ENCODE measurements at regions not wholly inside any gene's neighbourhood (a gene's known extent, or its start where the extent isn't known, plus 50 kb on each side); places are given as distances from the start of the nearest gene placed in this dataset.
"Not testable (repeated sequence)": the region's sequence is repeated elsewhere in the genome, so short reads cannot be mapped to it uniquely, and the experiment has no call there.

GRCh38 chr2:161480123-161480522 lies 64.0 kb downstream of the TBR1 start:
- no peak for DNase-seq
- H3K27ac Mint-ChIP-seq: no peak overlapping the region
- H3K9me3 Mint-ChIP-seq: peaks cover 12 to 14% of the 10 kb centered on the region in 2 donors
- no peak overlapping the region for H3K4me3 Mint-ChIP-seq
- peaks cover 5% of the 10 kb centered on the region for H3K27me3 Mint-ChIP-seq (ENCODE audit: low read depth)
- peaks cover 10 to 11% of the 10 kb centered on the region in 2 donors for H3K36me3 Mint-ChIP-seq (ENCODE audit: insufficient read depth in 2 of 2)
- no peaks in the 10 kb centered on the region for H3K4me1 Mint-ChIP-seq (ENCODE audit: low read depth)
- ATAC-seq (replicated peaks in 1 of 2): no peak

GRCh38 chr2:161481619-161482018 lies 65.5 kb downstream of the TBR1 start:
- Mint-ChIP-seq H3K4me1 (ENCODE audit: low read depth) (no peaks in the 10 kb centered on the region), H3K36me3 (ENCODE audit: insufficient read depth in 2 of 2) (peaks cover 10 to 11% of the 10 kb centered on the region in 2 donors), H3K27me3 (ENCODE audit: low read depth) (peaks cover 5% of the 10 kb centered on the region), H3K4me3 (no peak overlapping the region), H3K27ac (no peak overlapping the region), H3K9me3 (peaks cover 12 to 14% of the 10 kb centered on the region in 2 donors)
- ATAC-seq (replicated peaks in 1 of 2) (no peak), DNase-seq (no peak)

- H3K36me3 Mint-ChIP-seq (ENCODE audit: insufficient read depth in 2 of 2): peaks cover 10 to 11% of the 10 kb centered on the region in 2 donors
- ATAC-seq (replicated peaks in 1 of 2): no peak
- no peak for DNase-seq
- no peak overlapping the region for H3K27ac Mint-ChIP-seq
- H3K9me3 Mint-ChIP-seq: peaks cover 14% of the 10 kb centered on the region in 2 donors
- H3K27me3 Mint-ChIP-seq (ENCODE audit: low read depth): peaks cover 5% of the 10 kb centered on the region
- H3K4me3 Mint-ChIP-seq: no peak overlapping the region
- no peaks in the 10 kb centered on the region for H3K4me1 Mint-ChIP-seq (ENCODE audit: low read depth)
Measured at GRCh38 chr2:161484061-161484460, 68.0 kb downstream of the TBR1 start.

DNA sequence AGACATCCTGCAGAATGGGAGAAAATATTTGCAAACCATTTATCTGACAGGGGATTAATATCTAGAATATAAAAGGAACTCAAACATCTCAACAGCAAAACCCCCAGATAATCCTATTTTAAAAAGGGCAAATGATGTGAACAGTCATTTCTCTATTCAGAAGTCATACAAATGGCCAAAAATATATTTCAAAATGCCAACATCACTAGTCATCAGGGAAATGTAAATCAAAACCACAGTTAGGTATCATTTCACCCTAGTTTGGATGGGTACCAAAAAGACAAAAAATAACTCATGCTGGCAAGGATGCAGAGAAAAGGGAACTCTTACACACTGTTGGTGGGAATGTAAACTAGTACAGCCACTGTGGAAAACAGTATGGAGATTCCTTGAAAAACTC lies 70.0 kb downstream of the TBR1 start:
- Mint-ChIP-seq H3K4me3 (no peak overlapping the region), H3K9me3 (peaks cover 8 to 10% of the 10 kb centered on the region in 2 donors), H3K36me3 (ENCODE audit: insufficient read depth in 2 of 2) (peaks cover 5 to 6% of the 10 kb centered on the region in 2 donors), H3K27me3 (ENCODE audit: low read depth) (peaks cover 5% of the 10 kb centered on the region), H3K27ac (no peak overlapping the region), H3K4me1 (ENCODE audit: low read depth) (no peaks in the 10 kb centered on the region)
- DNase-seq (no peak), ATAC-seq (replicated peaks in 1 of 2) (no peak)

- DNase-seq (no peak), ATAC-seq (replicated peaks in 1 of 2) (no peak)
- H3K4me3 Mint-ChIP-seq: no peak overlapping the region
- peaks cover 9% of the 10 kb centered on the region for H3K27me3 Mint-ChIP-seq (ENCODE audit: low read depth)
- no peaks in the 10 kb centered on the region for H3K4me1 Mint-ChIP-seq (ENCODE audit: low read depth)
- H3K36me3 Mint-ChIP-seq (ENCODE audit: insufficient read depth in 2 of 2): no peaks in the 10 kb centered on the region
- H3K27ac Mint-ChIP-seq: no peak overlapping the region
- H3K9me3 Mint-ChIP-seq: peaks cover 2% of the 10 kb centered on the region in 2 donors
Measured at GRCh38 chr2:161488131-161488699, 72.1 kb downstream of the TBR1 start.

- H3K36me3 Mint-ChIP-seq (ENCODE audit: insufficient read depth in 2 of 2): no peaks in the 10 kb centered on the region
- peaks cover 4% of the 10 kb centered on the region for H3K27me3 Mint-ChIP-seq (ENCODE audit: low read depth)
- H3K4me3 Mint-ChIP-seq: no peak overlapping the region
- H3K27ac Mint-ChIP-seq: no peak overlapping the region
- peaks cover 2% of the 10 kb centered on the region in 2 donors for H3K9me3 Mint-ChIP-seq
- DNase-seq: no peak
- no peaks in the 10 kb centered on the region for H3K4me1 Mint-ChIP-seq (ENCODE audit: low read depth)
- ATAC-seq (replicated peaks in 1 of 2): no peak
Measured at GRCh38 chr2:161488879-161489278, 72.8 kb downstream of the TBR1 start.

GRCh38 chr2:161500892-161501610 lies 85.0 kb downstream of the TBR1 start:
- H3K4me3 Mint-ChIP-seq: peak overlapping the region; percentile 77 to 86
- peak overlapping the region; percentile 9 for H3K27ac Mint-ChIP-seq
- ATAC-seq (replicated peaks in 1 of 2) (peak; percentile 53 to 75), DNase-seq (peak in 1 of 2 donors; percentile 13)
- not testable (repeated sequence) for H3K9me3 Mint-ChIP-seq; H3K36me3 Mint-ChIP-seq (ENCODE audit: insufficient read depth in 2 of 2)
- peaks cover 13% of the 10 kb centered on the region for H3K4me1 Mint-ChIP-seq (ENCODE audit: low read depth)
- H3K27me3 Mint-ChIP-seq (ENCODE audit: low read depth): peaks cover 29% of the 10 kb centered on the region

DNA sequence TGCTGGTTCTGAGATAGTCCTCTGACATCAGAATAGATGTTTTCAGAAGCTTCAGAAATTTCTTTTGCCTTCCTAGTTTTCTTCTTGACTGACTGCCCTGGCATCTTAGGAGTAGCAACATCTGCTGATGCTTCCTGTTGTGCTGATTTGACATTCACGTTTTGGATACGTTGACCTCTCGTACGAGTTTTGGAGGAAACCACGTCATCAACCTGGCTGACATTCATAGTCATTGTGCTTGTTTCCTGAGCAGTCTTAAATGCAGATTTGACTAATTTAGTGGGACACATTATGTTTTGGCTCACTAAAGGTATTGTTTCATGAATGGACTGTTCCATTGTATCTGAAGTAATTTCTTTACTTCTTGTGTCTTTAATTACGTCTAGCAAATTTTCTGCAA lies 86.2 kb downstream of the TBR1 start:
- Mint-ChIP-seq H3K4me1 (ENCODE audit: low read depth) (peaks cover 13% of the 10 kb centered on the region), H3K27me3 (ENCODE audit: low read depth) (peaks cover 29% of the 10 kb centered on the region), H3K4me3 (peak overlapping the region in 1 of 2 donors; percentile 86)
- H3K9me3 Mint-ChIP-seq; H3K27ac Mint-ChIP-seq; DNase-seq; H3K36me3 Mint-ChIP-seq (ENCODE audit: insufficient read depth in 2 of 2): not testable (repeated sequence)
- ATAC-seq (replicated peaks in 1 of 2): peak in 1 of 2 donors; percentile 70

DNA sequence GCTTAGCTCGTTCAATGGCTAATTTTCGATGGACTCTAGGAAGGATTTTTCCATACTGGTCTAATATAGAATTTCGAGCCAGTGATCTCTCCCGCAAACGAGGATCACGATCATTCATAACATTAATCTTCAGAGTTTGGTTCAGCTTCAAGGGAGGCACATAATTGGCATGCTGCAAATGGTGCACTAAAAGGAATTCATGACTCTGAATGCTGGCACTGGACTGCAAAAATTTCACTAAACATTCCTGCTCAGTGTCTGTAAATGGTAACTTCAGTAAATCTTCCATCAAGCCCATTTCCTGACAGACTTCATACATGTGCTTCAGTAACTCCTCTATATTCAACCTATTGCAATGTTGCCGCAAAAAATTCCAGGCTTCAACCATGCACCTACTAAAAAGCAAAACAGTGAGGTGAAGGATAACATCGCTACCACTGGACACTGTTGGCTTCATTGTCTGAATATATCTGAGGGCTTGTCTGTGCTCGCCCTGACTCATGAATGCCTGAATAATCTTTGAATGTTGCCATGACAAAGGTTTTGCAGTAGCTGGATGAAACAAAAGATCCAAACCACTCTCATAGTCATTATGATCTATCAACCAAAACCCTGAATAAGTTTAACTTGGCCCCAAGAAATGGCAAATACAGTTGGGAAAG lies 88.7 kb downstream of the TBR1 start:
- not testable (repeated sequence) for DNase-seq; ATAC-seq (replicated peaks in 1 of 2); H3K9me3 Mint-ChIP-seq; H3K36me3 Mint-ChIP-seq (ENCODE audit: insufficient read depth in 2 of 2); H3K27ac Mint-ChIP-seq; H3K4me3 Mint-ChIP-seq
- Mint-ChIP-seq H3K27me3 (ENCODE audit: low read depth) (peaks cover 22% of the 10 kb centered on the region), H3K4me1 (ENCODE audit: low read depth) (peaks cover 13% of the 10 kb centered on the region)

DNA sequence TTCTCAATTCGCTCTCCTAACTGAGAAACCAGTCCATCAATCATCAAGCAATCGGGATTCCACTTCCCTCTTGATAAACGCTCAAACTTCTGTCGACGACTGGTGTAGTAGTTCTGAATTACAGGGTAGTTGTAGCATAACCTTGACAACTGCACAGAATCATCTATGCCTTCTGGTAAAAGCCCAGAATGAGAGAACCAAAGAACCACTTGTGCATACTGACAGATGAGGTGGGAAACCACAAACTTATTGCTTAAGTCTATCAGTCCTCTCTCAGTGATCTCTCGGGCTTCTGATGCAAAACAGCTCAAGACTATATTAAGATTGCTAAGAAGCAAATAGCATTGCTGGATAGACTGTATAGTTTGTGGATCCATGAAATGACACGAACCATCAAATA lies 89.4 kb downstream of the TBR1 start:
- not testable (repeated sequence) for H3K9me3 Mint-ChIP-seq

DNA sequence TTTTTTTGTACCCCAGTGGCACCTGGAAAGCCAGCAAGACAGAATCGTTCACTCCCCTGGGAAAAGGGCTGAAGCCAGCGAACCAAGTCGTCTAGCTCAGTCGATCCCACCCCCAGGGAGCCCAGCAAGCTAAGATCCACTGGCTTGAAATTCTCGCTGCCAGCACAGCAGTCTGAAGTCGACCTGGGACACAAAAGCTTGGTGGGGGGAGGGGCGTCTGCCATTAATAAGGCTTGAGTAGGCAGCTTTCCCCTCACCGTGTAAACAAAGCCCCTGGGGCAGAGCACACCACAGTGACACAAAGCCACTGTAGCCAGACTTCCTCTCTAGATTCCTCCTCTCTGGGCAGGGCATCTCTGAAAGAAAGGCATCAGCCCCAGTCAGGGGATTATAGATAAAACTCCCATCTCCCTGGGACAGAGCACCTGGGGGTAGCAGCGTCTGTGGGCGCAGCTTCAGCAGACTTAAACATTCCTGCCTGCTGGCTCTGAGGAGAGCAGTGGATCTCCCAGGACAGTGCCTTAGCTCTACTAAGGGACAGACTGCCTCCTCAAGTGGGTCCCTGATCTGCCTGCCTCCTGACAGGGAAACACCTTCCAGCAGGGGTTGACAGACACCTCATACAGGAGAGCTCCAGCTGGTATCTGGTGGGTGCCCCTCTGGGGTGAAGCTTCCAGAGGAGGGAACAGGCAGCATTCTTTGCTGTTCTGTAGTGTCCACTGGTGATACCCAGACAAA lies 97.4 kb downstream of the TBR1 start:
- DNase-seq; H3K4me3 Mint-ChIP-seq; H3K36me3 Mint-ChIP-seq (ENCODE audit: insufficient read depth in 2 of 2); H3K4me1 Mint-ChIP-seq (ENCODE audit: low read depth); H3K9me3 Mint-ChIP-seq; H3K27ac Mint-ChIP-seq; ATAC-seq (replicated peaks in 1 of 2): not testable (repeated sequence)
- peaks cover 15% of the 10 kb centered on the region for H3K27me3 Mint-ChIP-seq (ENCODE audit: low read depth)

More for the DNA sequence above, 89.4 kb downstream of the TBR1 start:
- DNase-seq; H3K27ac Mint-ChIP-seq; H3K4me3 Mint-ChIP-seq; ATAC-seq (replicated peaks in 1 of 2); H3K36me3 Mint-ChIP-seq (ENCODE audit: insufficient read depth in 2 of 2): not testable (repeated sequence)
- H3K27me3 Mint-ChIP-seq (ENCODE audit: low read depth): peaks cover 22% of the 10 kb centered on the region
- H3K4me1 Mint-ChIP-seq (ENCODE audit: low read depth): peaks cover 13% of the 10 kb centered on the region

- H3K36me3 Mint-ChIP-seq (ENCODE audit: insufficient read depth in 2 of 2): peaks cover 4 to 5% of the 10 kb centered on the region in 2 donors
- H3K4me3 Mint-ChIP-seq: no peak overlapping the region
- H3K27ac Mint-ChIP-seq: no peak overlapping the region
- no peaks in the 10 kb centered on the region for H3K4me1 Mint-ChIP-seq (ENCODE audit: low read depth)
- no peak for ATAC-seq (replicated peaks in 1 of 2)
- H3K27me3 Mint-ChIP-seq (ENCODE audit: low read depth): no peaks in the 10 kb centered on the region
- H3K9me3 Mint-ChIP-seq: peaks cover 4 to 7% of the 10 kb centered on the region in 2 donors
- DNase-seq: no peak
Measured at GRCh38 chr2:161522796-161523195, 101.4 kb upstream of the SLC4A10 start.

DNA sequence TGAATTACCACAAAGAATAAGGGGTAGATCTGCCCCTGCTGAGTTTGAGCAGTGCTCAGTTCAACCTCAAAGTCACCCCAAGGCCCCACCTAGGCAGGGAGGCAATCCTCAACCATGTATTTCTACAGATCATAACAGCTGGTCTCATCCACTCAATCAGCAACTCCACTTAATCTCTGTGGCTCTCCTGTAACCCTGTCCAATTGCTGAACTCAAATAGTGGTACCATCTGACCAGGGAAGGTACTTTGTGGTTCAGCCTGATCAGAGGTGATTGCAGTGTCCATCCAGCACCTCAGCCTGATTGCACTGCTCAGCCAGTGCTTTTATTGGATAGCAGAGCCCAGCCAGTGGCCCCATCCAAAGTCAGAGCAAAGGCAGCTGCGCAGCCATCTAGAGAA lies 91.0 kb upstream of the SLC4A10 start:
- Mint-ChIP-seq H3K36me3 (ENCODE audit: insufficient read depth in 2 of 2) (peaks cover 2 to 3% of the 10 kb centered on the region in 2 donors), H3K4me3 (no peak overlapping the region), H3K4me1 (ENCODE audit: low read depth) (no peaks in the 10 kb centered on the region), H3K9me3 (peaks cover 8 to 9% of the 10 kb centered on the region in 2 donors), H3K27ac (no peak overlapping the region), H3K27me3 (ENCODE audit: low read depth) (no peaks in the 10 kb centered on the region)
- no peak for DNase-seq
- no peak for ATAC-seq (replicated peaks in 1 of 2)

Data from activated T-cell treated with anti-CD3 and anti-CD28 coated beads, Interleukin-2, amount 50 U/mL, for 72 hours (primary cell).